Activated T-helper 1 cell treated with anti-CD3 and anti-CD28 coated beads, Interleukin-2, amount 50 U/mL, for 16 hours (primary cell): ENCODE measurements at regions not wholly inside any gene's neighbourhood (a gene's known extent, or its start where the extent isn't known, plus 50 kb on each side); places are given as distances from the start of the nearest gene placed in this dataset.

Source experiments
- DNase-seq, 2 donors: peaks; one replicate each; pipeline ENCODE4 v3.0.0-alpha.2; 2020; ENCODE audit warnings: low read depth in 1 of 2, low spot score in 1 of 2

DNA sequence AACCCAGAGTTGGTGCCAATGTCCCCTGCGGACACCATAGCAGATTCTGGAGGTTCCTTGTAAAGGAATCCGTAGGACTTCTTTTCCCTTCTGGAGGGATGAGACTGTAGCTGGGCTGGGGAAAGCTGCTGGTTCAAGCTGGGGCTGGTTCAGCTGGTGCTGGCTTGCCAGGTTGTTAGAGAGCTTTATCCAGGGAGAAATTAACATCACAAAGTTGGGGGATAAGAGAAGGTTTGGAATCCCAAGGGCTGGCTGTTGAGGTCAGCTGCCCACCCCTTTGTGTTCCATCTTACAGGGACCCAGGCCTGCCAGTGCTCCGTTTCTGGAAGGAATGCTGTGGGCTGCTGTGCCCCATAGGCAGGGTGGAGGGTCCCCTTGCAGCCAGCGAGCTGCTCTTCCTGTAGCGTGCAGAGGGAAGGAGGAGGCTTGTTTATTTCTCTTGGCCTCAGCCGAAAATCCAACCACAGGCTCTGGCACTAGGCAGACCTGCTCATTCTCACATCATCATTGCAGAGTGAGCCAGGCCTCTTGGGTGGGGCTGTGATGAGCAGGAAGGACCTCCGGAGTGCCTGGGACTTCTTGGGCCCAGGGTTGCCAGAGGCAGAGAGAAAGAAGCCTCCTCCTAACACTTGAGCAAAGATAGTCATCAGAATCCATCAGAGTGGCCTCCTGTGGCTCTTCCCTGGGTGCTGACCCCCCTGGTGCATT lies 251.1 kb downstream of the SEC14L1 start:
- peak in 1 of 2 donors; percentile 30 for DNase-seq

DNA sequence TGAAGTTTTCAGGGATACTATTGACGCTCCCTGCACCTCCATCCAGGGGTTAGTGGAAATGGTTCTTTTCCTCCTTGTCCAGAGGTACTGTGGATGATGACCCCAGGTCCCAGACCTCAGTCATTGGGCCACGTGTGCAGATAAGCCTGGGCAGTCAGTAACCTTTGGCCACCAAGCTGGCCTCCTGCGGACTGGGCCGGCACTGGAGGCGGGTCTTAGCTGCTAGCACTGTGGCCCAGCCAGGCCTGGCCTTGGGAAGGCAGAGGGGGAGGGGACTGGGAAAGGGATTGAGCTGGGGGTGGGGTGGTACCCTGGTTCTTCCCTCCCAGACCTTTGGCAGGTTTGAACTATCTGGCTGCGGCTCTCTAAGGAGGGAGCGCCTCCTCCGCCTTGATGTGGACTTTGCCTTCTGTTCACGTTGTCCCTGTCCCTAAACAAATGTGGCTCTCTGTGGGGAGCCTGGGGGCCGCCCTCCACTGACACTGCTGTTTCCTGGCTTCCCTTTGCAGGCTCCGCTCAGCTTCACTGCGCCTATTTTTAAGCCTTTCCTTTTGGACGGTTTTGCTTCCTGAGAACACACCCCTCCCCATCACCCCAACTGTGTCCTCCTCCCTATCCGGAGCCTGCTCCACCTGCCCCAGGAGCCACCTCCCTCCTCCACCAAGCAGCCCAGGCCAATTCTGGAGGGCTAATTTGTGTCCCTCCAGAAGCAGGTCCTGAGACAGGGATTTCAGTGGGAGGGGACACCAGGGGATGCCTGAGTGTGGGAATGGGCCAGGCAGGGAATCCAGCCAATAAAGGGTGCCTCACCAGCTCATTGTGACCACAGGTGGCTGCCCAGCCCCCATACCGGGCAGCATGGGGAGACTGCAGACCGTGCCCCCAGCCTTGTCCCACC lies 251.9 kb downstream of the SEC14L1 start:
- DNase-seq = no peak

DNA sequence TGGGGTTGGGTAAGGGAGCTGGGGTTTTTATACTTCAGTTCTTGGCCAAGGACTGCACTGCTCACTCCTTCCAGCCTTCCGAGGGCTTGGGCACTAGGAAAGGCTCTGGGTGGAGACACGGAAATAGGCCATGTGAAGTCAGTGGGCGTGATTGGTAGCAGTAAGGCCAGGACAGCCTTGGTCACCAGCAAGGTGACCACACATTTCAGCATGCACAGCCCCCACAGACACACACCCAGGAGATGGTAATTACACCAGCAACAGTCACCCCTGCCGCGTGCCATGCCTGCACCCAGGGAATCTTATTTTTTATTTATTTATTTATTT lies 252.5 kb downstream of the SEC14L1 start:
- no peak for DNase-seq

DNA sequence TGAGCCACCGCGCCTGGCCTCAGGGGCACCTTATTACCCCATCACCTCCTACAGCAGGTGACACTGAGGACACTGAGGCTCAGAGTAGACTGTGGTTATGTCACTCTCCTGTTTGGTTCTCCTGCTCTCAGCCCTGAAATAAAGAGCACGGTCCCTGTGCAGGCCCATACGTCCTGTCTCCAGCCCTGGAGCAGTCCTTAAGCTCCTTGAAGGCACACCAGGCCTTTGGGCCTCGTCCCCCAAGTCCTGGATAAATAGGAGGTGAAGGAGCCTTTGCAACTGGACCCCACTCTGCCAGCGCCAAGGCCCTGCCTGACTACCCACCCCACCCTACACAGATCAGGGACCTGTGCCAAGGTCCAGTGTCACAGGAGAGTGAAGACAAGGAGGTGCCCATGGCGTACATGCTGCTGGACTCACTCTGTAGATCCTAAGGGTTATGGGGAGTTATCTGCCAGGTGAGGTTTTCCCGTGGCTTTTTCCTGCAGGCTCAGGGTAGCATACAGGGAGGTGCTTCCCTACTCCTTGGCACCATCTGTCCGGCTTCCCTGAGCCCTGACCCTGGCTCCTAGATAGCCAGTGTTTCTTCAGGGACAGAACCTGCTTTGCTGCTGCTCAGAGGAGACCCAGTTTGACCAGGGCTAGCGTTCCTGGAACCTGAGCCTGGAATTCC lies 253.2 kb downstream of the SEC14L1 start:
- DNase-seq = no peak

DNA sequence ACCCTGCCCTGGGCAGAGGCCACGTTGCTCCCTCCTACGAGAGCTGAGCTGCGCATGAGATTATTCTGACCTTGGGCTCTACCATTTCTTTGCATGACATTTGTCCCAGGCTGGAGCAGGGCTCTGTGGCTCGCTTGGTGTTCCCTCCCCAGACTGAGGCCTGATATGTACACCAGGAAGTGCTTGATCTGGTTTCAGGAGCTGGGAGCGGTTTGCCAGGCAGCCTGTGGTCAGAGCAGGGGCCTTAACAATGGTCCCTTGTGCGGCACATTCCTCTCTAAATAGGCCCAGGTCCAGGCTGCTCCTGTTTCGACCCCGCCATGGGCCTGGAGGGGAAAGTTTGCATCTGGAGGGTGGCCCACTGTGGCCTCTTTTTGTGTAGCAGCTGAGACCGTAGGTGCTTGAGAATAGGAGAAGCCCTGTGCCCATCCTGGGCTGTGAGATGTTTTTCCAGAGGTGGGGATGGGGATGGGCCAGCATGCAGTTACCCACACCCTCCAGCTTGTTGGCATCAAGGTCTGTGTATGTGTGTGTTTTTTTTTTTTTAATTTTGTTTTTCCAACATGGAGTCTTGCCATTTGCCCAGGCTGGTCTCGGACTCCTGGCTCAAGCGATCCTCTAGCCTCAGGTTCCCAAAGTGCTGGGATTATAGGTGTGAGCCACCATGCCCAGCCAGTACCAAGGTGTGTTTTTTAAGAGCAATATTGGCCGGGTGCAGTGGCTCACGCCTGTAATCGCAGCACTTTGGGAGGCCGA lies 253.9 kb downstream of the SEC14L1 start:
- DNase-seq = no peak

DNA sequence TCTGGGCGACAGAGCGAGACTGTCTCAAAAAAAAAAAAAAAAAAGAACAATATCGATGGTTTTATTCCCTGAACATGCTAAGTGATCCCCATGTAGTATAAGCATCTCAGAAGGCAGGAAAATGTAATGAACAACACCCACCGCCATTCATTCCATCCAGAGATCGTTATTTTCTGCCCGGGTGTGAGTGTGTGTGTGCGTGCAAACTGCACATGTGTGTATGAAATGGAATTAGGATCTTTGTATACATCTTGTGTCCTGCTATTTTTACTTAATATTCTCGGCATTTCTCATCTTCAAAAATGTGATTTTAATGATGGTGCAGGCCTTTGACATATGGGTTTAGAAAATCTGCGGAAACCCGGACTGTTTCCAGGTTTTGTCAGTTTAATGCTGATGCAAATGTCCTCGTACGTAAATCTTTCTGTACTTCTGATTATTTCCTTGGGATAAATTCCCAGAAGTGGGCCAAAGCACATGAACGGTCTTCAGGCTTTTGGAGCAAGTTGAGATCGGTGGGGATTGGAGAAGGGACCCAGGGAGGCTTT lies 254.8 kb downstream of the SEC14L1 start:
- DNase-seq = no peak

DNA sequence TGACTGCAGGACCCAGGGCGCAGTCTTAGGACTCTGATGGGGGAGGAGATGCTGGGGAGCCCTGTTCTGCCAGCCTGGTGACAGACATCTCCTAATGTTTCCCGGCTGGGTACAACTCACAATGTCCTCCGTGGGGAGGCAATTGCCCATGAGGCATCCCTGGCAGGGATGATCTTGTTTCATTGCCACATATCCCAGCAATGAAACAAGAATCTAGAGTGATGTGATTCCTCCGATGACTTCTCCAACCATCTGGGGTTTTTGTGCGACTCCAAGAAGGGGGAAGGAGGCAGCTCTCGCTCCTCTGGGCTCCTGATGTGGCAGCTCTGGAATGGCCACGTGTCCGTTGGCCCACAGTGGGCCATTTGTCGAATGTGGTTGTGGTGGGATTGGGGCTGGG lies 255.8 kb downstream of the SEC14L1 start:
- DNase-seq = no peak

DNA sequence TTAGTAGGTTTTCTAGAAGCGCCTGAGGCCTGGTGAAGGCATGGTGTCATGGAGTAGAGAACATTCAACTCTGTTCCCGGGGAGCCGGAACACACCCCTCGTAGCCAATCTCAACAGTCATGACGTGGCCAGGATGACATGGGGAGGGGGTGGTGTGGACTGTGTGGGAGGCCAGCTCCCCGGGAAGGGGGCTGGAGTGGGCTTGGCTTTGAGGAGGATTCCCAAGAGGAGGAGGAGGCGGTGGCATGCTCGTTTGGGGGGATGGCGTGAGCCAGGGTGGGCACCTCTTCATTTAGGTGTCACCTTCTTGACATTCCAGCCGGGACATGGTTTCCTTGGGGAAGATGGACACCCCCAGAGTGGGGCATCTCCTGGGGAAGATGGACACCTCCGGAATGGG lies 257.5 kb downstream of the SEC14L1 start:
- DNase-seq = no peak

DNA sequence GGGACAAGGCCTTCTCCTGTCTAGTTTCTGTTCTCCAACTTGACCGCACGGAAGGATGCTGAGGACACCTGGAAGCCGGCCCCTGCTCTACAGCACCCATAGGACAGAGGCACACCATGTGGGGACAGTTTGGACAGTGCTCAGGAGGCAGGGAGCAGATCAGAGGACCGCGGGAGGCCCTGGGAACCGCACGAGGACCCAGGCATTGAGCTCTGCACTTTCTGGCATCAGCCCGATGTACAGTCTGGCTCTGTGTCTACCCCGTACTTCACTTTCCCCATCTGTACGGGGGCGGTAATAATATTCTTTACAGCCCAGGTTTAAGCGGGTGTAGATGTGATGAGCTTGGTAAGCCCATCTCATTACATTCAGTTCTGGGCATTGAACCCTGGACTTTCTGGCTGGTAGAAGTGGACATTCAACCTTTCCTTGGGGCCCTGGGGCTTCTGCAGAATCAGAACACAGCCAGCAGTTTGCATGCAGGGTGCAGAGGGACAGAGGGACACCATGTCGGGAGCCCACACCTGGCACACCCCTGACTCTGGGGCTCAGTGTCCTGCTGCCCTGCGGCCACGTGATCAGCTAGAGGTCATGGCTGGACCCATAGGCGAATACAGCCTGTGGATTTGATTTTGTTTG lies 258.7 kb downstream of the SEC14L1 start:
- DNase-seq = no peak

DNA sequence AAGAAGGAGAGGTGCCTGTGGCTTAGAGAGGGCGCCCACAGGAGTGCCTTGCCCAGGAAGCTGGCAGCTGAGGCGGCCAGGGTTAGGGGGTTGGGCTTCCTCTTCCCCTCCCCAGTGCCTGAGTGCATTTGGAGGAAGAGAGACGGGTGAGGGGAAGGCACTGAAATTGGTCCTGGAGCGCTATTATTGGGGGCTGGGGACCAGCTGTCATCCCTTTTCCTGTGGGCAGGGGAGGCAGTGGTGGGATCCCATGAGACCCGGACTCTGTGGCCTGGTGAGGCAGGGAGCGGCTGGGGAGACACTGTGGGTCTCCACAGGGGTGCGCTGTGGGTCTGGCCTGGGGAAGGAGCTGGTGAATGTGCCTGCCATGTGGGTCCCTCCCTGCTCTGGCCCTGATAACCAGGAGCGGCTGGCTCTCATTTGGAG lies 259.7 kb downstream of the SEC14L1 start:
- DNase-seq = peak; percentile 57 to 67

DNA sequence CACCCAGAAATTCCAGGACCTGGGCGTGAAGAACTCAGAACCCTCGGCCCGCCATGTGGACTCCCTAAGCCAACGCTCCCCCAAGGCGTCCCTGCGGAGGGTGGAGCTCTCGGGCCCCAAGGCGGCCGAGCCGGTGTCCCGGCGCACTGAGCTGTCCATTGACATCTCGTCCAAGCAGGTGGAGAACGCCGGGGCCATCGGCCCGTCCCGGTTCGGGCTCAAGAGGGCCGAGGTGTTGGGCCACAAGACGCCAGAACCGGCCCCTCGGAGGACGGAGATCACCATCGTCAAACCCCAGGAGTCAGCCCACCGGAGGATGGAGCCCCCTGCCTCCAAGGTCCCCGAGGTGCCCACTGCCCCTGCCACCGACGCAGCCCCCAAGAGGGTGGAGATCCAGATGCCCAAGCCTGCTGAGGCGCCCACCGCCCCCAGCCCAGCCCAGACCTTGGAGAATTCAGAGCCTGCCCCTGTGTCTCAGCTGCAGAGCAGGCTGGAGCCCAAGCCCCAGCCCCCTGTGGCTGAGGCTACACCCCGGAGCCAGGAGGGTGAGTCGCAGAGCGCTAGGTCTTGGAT lies 261.5 kb downstream of the SEC14L1 start:
- DNase-seq = no peak

DNA sequence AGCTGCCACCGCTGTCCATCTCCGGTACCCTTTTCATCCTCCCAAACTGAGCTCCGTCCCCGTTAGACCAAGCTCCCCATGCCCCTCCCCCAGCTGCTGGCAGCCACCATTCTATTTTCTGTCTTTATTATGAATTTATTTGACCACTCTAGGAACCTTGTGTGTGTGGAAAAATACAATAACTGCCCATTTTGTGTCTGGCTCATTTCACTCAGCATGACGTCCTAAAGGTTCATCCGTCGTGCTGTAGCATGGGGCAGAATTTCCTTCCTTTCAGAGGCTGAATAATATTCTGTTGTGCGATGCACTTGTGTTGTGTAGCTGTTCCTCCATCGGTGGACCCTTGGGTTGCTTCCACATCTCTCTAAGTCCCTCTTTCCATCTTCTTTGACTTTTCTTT lies 263.1 kb downstream of the SEC14L1 start:
- no peak for DNase-seq

DNA sequence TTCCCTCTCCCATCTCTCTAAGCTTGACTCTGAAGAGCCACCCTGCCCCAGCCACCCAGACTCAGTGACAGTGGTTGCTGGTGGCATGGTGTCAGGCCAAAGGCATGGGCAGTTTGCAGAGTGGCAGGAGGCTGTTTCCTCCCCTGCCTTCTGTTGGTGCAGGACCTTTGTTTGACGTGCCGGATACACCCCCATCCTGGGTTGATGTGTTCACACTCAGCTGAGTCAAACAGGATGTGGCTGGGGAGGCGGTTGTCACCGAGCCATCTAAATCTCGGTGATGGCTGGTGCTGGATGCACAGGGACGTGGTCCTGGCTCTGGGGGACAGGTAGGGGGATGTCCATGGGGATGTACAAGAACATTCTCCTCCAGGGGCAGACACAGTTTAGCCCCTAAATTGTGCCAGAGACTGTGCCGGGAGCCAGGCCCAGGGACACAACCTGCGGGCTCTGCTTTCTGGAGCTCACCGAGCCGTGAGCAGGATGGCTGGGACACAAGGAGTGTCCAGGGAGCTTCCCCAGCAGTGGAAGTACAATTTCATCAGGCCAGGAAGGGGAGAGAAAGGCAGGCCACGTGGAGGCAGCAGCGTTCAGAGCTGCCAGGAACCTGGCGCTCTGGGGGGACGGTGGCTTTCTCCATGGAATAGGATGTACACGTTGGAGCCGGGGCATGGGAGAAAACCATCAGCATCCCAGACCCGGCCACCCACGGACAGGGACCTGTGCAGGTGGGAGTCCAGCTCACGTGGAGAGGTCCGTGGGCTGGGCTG lies 264.2 kb downstream of the SEC14L1 start:
- DNase-seq = peak; percentile 70 to 72

DNA sequence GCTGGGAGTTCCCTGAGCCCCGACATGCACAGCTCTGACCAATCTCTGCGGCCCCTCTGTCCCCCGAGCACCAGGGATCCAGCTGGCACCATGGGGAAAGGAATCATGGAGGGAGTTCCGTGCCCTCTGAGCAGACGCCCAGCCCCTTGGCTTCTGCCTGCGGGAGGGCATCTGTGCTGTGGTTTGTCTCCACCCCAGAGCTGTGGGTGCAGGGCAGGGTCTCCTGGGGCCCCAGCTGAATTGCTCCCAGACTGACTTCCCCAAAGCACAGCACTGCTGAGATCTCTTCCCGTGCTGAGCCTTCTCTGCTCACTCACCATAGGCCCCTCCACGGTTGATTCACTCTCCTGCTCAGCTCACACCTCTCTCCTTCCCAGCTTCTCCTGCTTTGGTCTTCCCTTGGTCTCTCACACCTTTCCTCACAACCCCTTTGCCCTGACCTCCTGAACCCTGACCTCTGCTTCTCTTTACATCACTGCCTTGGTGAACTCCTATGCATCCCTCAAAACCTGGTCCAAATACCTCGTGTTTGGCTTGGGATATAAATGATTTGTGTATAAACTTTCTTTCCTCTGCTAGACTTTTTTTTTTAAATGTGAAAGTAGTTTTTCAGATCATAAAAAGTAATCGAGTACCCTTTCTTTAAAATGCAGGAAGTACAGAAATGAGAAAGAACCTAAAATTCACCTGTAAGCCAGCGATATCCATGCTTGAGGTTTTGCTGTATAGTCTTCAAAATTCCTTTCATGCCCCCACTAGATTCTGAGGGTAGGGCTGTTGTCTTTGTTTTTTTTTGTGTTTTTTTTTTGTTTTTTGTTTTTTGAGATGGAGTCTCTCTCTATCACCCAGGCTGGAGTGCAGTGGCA lies 265.3 kb downstream of the SEC14L1 start:
- DNase-seq = no peak

DNA sequence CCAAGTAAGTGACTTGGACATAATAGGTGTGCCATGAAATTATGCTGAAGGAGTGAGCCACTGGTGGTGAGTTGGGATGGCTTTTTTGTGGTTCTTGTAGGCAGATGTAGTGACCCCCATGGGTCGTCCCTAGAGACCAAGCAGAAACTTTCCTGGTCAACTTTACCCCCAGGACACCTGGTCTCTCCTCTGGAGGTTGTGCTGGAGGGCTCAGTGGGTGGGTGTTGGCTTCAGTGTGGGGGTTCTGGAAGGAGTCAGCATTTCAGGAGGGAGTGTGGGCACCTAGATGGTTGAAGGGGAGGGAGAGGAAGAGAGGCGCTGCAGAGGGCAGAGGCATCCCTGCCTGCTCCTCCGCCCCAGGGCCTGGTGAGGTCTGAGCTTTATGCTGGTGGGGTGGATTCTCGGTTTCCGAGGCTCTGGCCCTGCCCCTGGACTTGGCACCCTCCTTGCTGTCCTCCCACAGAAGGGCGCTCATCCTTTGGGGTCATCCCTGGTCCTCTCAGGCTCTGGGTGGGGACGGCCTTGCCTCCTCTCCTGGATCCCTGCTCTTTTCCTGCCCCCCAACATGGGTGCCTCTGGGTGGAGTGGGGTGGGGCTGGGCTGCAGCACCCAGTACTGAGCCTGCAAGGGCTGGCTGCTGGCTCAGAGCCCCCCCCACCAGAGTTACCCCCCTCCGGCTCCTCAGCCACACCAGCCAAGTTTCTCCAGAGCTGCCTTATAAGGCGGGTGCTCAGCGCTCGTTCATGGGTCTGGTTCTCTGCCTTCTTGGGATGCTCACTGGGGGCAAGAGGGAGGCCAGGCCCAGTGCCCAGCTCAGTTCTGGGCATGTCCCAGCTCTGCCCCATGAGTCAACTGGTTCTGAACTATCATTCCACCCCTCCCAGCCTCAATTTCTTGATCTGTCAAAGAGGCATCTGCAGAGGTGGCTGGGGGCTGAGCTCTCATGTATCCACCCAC lies 266.8 kb downstream of the SEC14L1 start:
- no peak for DNase-seq

DNA sequence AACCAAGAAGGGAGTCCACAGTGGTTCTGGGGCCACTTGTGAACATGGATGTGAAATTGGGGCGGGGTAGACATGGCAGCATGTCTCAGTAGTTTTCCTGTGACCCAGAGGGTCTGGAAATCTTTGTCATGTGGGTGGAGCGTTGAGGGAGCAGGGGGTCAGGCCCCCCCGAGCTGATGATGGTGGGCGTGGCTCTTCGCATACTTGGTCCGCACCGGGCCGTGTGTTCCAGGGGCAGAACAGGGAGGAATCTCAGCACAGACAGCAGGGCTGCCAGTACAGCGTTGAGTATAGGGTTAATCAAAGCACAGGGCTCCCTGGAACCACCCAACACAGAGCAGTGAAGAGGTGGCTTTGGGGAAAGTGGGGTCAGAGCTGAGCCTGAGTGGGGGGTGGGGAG lies 267.5 kb downstream of the SEC14L1 start:
- no peak for DNase-seq
